Neuronal stem cell (in vitro differentiated cells): ENCODE measurements at regions not wholly inside any gene's neighbourhood (a gene's known extent, or its start where the extent isn't known, plus 50 kb on each side); places are given as distances from the start of the nearest gene placed in this dataset.

Source experiments
- DNase-seq: peaks from one replicate; pipeline ENCODE4 v3.0.0-alpha.2; 2013; ENCODE audit warnings: low spot score
- H2AFZ ChIP-seq: one replicate; pipeline ENCODE4 v1.6.1; 2013; ENCODE audit warnings: mild to moderate bottlenecking, low read length, inconsistent platforms
- H2AK5ac ChIP-seq: 2 replicates; pipeline ENCODE4 v1.6.1; 2013; ENCODE audit warnings: low read depth, mild to moderate bottlenecking, inconsistent platforms, low read length, moderate library complexity, mixed read lengths
- H2BK120ac ChIP-seq: 2 replicates; pipeline ENCODE4 v1.6.1; 2013; ENCODE audit warnings: low read depth, mild to moderate bottlenecking, inconsistent platforms, low read length, moderate library complexity, mixed read lengths
- H2BK12ac ChIP-seq: one replicate; pipeline ENCODE4 v1.6.1; 2013; ENCODE audit warnings: low read length, inconsistent platforms
- H2BK15ac ChIP-seq: 2 replicates; pipeline ENCODE4 v1.6.1; 2013; ENCODE audit warnings: mild to moderate bottlenecking, low read length, inconsistent platforms, mixed read lengths
- H2BK5ac ChIP-seq: one replicate; pipeline ENCODE4 v1.6.1; 2013; ENCODE audit warnings: inconsistent platforms, mild to moderate bottlenecking, low read length, moderate library complexity
- H3K14ac ChIP-seq: one replicate; pipeline ENCODE4 v1.6.1; 2013; ENCODE audit warnings: low read length, inconsistent platforms
- H3K18ac ChIP-seq: 2 replicates; pipeline ENCODE4 v1.6.1; 2013; ENCODE audit warnings: low read length, inconsistent platforms
- H3K23ac ChIP-seq: 2 replicates; pipeline ENCODE4 v1.6.1; 2013; ENCODE audit warnings: low read depth, mild to moderate bottlenecking, mixed read lengths, low read length, inconsistent platforms; ENCODE audit not compliant: poor library complexity
- H3K27ac ChIP-seq: replicated peaks from 3 replicates; pipeline ENCODE4 v1.5.1; 2013; ENCODE audit warnings: low read length, inconsistent platforms
- H3K27me3 ChIP-seq, 3 experiments: 2 replicates each; pipeline ENCODE4 v1.6.1; 2013; ENCODE audit warnings: low read length in 3 of 3, mild to moderate bottlenecking in 2 of 3, inconsistent platforms in 1 of 3, low read depth in 1 of 3, mixed read lengths in 1 of 3, moderate library complexity in 1 of 3; ENCODE audit not compliant: control insufficient read depth in 3 of 3, insufficient read depth in 3 of 3
- H3K36me3 ChIP-seq, 2 donors: replicated peaks in 1 of 2; 2 replicates each; pipeline ENCODE4 v1.6.1; 2013; ENCODE audit warnings: low read length in 2 of 2; ENCODE audit not compliant: control insufficient read depth in 2 of 2, insufficient read depth in 2 of 2
- H3K4ac ChIP-seq: 2 replicates; pipeline ENCODE4 v1.6.1; 2013; ENCODE audit warnings: inconsistent platforms, mild to moderate bottlenecking, low read length, moderate library complexity
- H3K4me1 ChIP-seq, 2 donors: 1 replicate in 1 of 2; 2 replicates in 1 of 2; pipeline ENCODE4 v1.6.1; 2013; ENCODE audit warnings: low read length in 2 of 2, low read depth in 1 of 2; ENCODE audit not compliant: control insufficient read depth in 2 of 2, insufficient read depth in 1 of 2
- H3K4me2 ChIP-seq: one replicate; pipeline ENCODE4 v1.6.1; 2013; ENCODE audit warnings: mild to moderate bottlenecking, low read length, inconsistent platforms; ENCODE audit not compliant: insufficient read depth, poor library complexity, severe bottlenecking
- H3K4me3 ChIP-seq, 2 donors: 2 replicates each; pipeline ENCODE4 v1.5.1; 2013; ENCODE audit warnings: low read length in 2 of 2, mild to moderate bottlenecking in 2 of 2, inconsistent platforms in 1 of 2, moderate library complexity in 1 of 2
- H3K79me1 ChIP-seq: one replicate; pipeline ENCODE4 v1.6.1; 2013; ENCODE audit warnings: low read depth, mild to moderate bottlenecking, inconsistent platforms, low read length, moderate library complexity
- H3K9ac ChIP-seq: one replicate; pipeline ENCODE4 v1.6.1; 2013; ENCODE audit warnings: mild to moderate bottlenecking, low read depth, low read length, inconsistent platforms; ENCODE audit not compliant: poor library complexity
- H3K9me3 ChIP-seq, 2 donors: replicated peaks in 1 of 2; 2 replicates each; pipeline versions ENCODE3 to v1.6.1; 2013; ENCODE audit warnings: low read length in 2 of 2, mild to moderate bottlenecking in 2 of 2, inconsistent platforms in 1 of 2, low read depth in 1 of 2, mixed read lengths in 1 of 2, moderate library complexity in 1 of 2; ENCODE audit not compliant: control insufficient read depth in 2 of 2, insufficient read depth in 1 of 2
- H4K8ac ChIP-seq: one replicate; pipeline ENCODE4 v1.6.1; 2013; ENCODE audit warnings: low read depth, mild to moderate bottlenecking, inconsistent platforms, low read length, moderate library complexity
- H4K91ac ChIP-seq: one replicate; pipeline ENCODE4 v1.6.1; 2013; ENCODE audit warnings: low read length, low read depth, mild to moderate bottlenecking, inconsistent platforms; ENCODE audit not compliant: poor library complexity
- WGBS, 2 donors: extraction: QIAGEN DNeasy Blood & Tissue Kit; methylation state at CpG; one replicate each; pipeline ENCODE4 v1.1.7; 2013; ENCODE audit warnings: missing lambda C conversion rate in 2 of 2, mixed read lengths in 1 of 2; ENCODE audit not compliant: insufficient read length in 2 of 2, insufficient replicate concordance in 1 of 2; ENCODE audit errors: extremely low coverage in 2 of 2; 5-methylcytosine and 5-hydroxymethylcytosine counted together

DNA sequence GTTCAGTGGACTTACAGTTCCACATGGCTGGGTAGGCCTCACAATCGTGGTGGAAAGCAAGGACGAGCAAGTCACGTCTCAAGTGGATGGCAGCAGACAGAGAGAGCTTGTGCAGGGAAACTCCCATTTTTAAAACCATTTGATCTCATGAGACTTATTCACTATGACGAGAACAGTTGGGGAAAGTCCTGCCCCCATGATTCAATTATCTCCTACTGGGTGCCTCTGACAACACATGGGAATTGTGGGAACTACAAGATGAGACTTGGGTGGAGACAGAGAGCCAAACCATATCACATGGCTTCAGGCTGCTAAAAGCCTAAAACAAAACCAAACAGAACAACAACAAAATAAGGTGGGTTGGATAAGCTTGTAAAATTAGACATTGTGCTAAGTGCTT lies 194.4 kb upstream of the CPEB2 start:
- H3K27me3 ChIP-seq: no peaks in the 10 kb centered on the region
- H3K9ac ChIP-seq: no peak overlapping the region
- H3K4me3 ChIP-seq: no peak overlapping the region
- no peak overlapping the region for H3K4me2 ChIP-seq
- no peak overlapping the region for H2BK12ac ChIP-seq
- no peaks in the 10 kb centered on the region for H3K4me1 ChIP-seq
- no peak overlapping the region for H2AK5ac ChIP-seq
- no peak overlapping the region for H2BK120ac ChIP-seq
- DNase-seq: no peak
- H3K14ac ChIP-seq: no peak overlapping the region
- no peak overlapping the region for H3K18ac ChIP-seq
- H3K4ac ChIP-seq: no peak overlapping the region
- no peak overlapping the region for H4K8ac ChIP-seq
- no peak overlapping the region for H2BK5ac ChIP-seq
- H3K27ac ChIP-seq: no peak overlapping the region
- no peaks in the 10 kb centered on the region for H3K79me1 ChIP-seq
- H3K36me3 ChIP-seq: no peaks in the 10 kb centered on the region
- no peak overlapping the region for H3K23ac ChIP-seq
- WGBS, 2 donors: no CpG with 5 or more reads among the region's 4 CpGs
- H3K9me3 ChIP-seq: no peaks in the 10 kb centered on the region
- H2AFZ ChIP-seq: no peak overlapping the region
- no peak overlapping the region for H2BK15ac ChIP-seq
- H4K91ac ChIP-seq: no peak overlapping the region

DNA sequence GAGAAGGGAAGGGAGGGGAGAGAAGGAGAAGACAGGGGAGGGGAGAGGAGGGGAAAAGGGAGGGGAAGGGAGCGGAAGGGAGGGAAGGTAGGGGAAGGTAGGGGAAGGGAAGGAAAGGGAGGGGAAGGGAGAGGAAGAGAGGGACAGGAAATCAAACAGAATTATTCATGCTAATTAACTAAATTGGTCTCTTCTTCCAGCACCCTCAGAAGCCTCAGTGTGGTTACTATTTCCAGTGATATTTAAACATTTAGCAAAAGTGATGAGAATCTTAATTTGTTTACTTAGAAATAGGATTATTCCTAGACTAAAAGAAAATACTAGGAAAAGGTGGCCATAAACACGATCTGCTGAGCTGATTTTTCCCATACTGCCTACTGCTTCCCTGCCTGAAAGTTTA lies 193.1 kb upstream of the CPEB2 start:
- H3K79me1 ChIP-seq: no peaks in the 10 kb centered on the region
- H3K36me3 ChIP-seq: no peaks in the 10 kb centered on the region
- no peak overlapping the region for H2BK120ac ChIP-seq
- H3K14ac ChIP-seq: no peak overlapping the region
- H3K4me2 ChIP-seq: no peak overlapping the region
- H4K91ac ChIP-seq: no peak overlapping the region
- no peak overlapping the region for H2AFZ ChIP-seq
- H2BK12ac ChIP-seq: no peak overlapping the region
- no peak overlapping the region for H4K8ac ChIP-seq
- no peak overlapping the region for H3K23ac ChIP-seq
- no peak overlapping the region for H2BK15ac ChIP-seq
- no peak for DNase-seq
- H3K9me3 ChIP-seq: no peaks in the 10 kb centered on the region
- H2BK5ac ChIP-seq: no peak overlapping the region
- WGBS, 2 donors: no CpG with 5 or more reads among the region's 2 CpGs
- no peak overlapping the region for H3K9ac ChIP-seq
- H3K4ac ChIP-seq: no peak overlapping the region
- H3K18ac ChIP-seq: no peak overlapping the region
- no peak overlapping the region for H2AK5ac ChIP-seq
- no peak overlapping the region for H3K4me3 ChIP-seq
- H3K4me1 ChIP-seq: no peaks in the 10 kb centered on the region
- H3K27ac ChIP-seq: no peak overlapping the region
- no peaks in the 10 kb centered on the region for H3K27me3 ChIP-seq

- no peak overlapping the region for H2BK5ac ChIP-seq
- no peak overlapping the region for H3K18ac ChIP-seq
- no peak overlapping the region for H3K14ac ChIP-seq
- H3K9me3 ChIP-seq: no peaks in the 10 kb centered on the region
- H3K27ac ChIP-seq: no peak overlapping the region
- H3K4me1 ChIP-seq: no peaks in the 10 kb centered on the region
- H3K4me3 ChIP-seq: no peak overlapping the region
- H2AFZ ChIP-seq: no peak overlapping the region
- no peak overlapping the region for H3K9ac ChIP-seq
- no peak overlapping the region for H4K91ac ChIP-seq
- no peak overlapping the region for H4K8ac ChIP-seq
- H3K27me3 ChIP-seq: no peaks in the 10 kb centered on the region
- no peak overlapping the region for H3K4me2 ChIP-seq
- no peak overlapping the region for H3K4ac ChIP-seq
- no peak overlapping the region for H3K23ac ChIP-seq
- H3K36me3 ChIP-seq: no peaks in the 10 kb centered on the region
- no peak overlapping the region for H2AK5ac ChIP-seq
- H3K79me1 ChIP-seq: no peaks in the 10 kb centered on the region
- no peak overlapping the region for H2BK12ac ChIP-seq
- WGBS, 2 donors: no CpG with 5 or more reads among the region's 2 CpGs
- no peak overlapping the region for H2BK15ac ChIP-seq
- no peak overlapping the region for H2BK120ac ChIP-seq
- DNase-seq: no peak
Measured at GRCh38 chr4:14810121-14810520, 192.2 kb upstream of the CPEB2 start.

DNA sequence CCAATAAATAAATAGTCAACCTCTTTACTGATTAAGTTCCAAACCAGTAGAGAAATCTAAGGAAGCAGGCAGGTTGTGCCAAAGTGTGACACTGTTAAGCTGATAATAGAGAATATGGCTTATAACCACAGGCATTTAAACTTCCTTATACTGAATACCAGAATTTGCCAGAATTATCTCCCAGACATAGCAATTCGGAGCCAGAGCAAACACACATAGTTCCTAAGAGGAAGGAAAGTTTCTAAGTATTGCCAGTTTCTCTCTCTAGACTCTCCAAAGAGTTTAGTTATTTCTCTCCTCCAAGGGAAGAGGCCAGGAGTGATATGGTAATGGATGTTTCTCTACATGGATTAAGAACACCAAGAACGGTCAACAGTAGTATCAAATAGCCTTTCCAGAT lies 191.7 kb upstream of the CPEB2 start:
- no peaks in the 10 kb centered on the region for H3K27me3 ChIP-seq
- no peaks in the 10 kb centered on the region for H3K36me3 ChIP-seq
- no peak overlapping the region for H2BK12ac ChIP-seq
- DNase-seq: no peak
- WGBS, 2 donors: no CpG with 5 or more reads among the region's 2 CpGs
- no peak overlapping the region for H3K4ac ChIP-seq
- no peak overlapping the region for H4K8ac ChIP-seq
- no peak overlapping the region for H2AFZ ChIP-seq
- H3K79me1 ChIP-seq: no peaks in the 10 kb centered on the region
- H3K4me1 ChIP-seq: no peaks in the 10 kb centered on the region
- no peak overlapping the region for H2BK15ac ChIP-seq
- no peak overlapping the region for H3K23ac ChIP-seq
- no peak overlapping the region for H2BK120ac ChIP-seq
- no peak overlapping the region for H3K14ac ChIP-seq
- H3K9me3 ChIP-seq: no peaks in the 10 kb centered on the region
- H2AK5ac ChIP-seq: no peak overlapping the region
- H3K9ac ChIP-seq: no peak overlapping the region
- H3K27ac ChIP-seq: no peak overlapping the region
- no peak overlapping the region for H3K4me2 ChIP-seq
- no peak overlapping the region for H3K4me3 ChIP-seq
- no peak overlapping the region for H2BK5ac ChIP-seq
- H3K18ac ChIP-seq: no peak overlapping the region
- no peak overlapping the region for H4K91ac ChIP-seq
